Colonic mucosa (tissue), 4 donors: ENCODE measurements at regions not wholly inside any gene's neighbourhood (a gene's known extent, or its start where the extent isn't known, plus 50 kb on each side); places are given as distances from the start of the nearest gene placed in this dataset.

Experiments
- DNase-seq: peaks from one replicate; pipeline ENCODE4 v3.0.0-alpha.2; 2020
- H3K27ac ChIP-seq: fragments of 200-600 bp; one replicate; pipeline ENCODE4 v1.8.0; 2021
- H3K27me3 ChIP-seq: fragments of 200-600 bp; one replicate; pipeline ENCODE4 v1.8.0; 2021
- H3K36me3 ChIP-seq: fragments of 200-600 bp; one replicate; pipeline ENCODE4 v1.8.0; 2021
- H3K4me1 ChIP-seq: fragments of 200-600 bp; one replicate; pipeline ENCODE4 v1.8.0; 2021; ENCODE audit warnings: mild to moderate bottlenecking
- H3K4me3 ChIP-seq: fragments of 200-600 bp; one replicate; pipeline ENCODE4 v1.8.0; 2021
- H3K9ac ChIP-seq, 2 donors: one replicate each; pipeline ENCODE4 v1.7.0; 2013; ENCODE audit warnings: control low read depth in 2 of 2, low read depth in 2 of 2, low read length in 2 of 2
- H3K9me3 ChIP-seq: fragments of 200-600 bp; one replicate; pipeline ENCODE4 v1.8.0; 2021
- intact Hi-C: fragments of 100-400 bp; cut with DNase I; formaldehyde crosslinking; loops from one replicate; pipeline ENCODE4 v1.14.1; 2022
- TF ChIP-seq, protein P1 (sequence below): fragments of 200-600 bp; IDR thresholded peaks from one replicate; pipeline ENCODE4 v1.8.0; 2022; ENCODE audit warnings: antibody characterized with exemption, mild to moderate bottlenecking
- donor health status: healthy.
- donor health status: DM: no; HTN: no; CAD: no.
- donor health status: DM: no; HTN: no; CAD: no.

DNA sequence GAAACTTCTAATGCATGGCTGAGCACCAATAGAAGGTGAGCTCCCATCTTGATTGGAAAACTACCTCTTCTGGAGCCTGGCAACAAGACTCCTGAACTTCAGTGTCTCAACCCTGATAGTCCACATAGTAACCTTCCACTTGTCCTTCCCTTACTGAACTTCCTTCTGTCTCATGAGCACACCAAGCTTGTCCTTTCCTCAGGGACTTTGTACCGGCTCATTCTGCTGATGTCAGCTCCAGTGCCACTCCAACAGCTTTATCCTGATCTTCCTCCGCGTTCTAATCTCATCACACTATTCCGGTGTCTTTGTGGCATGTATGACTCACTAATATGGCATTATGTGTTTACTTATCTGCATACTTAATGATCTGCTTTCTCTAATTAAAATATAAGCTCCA is 862.0 kb upstream of the ID2 start:
- H3K4me3 ChIP-seq: no peak overlapping the region
- intact Hi-C loops: no loop called here
- H3K9me3 ChIP-seq: no peaks in the 10 kb centered on the region
- H3K9ac ChIP-seq: no peak overlapping the region
- no peaks in the 10 kb centered on the region for H3K4me1 ChIP-seq
- no peak overlapping the region for H3K27ac ChIP-seq
- no peak for DNase-seq
- H3K36me3 ChIP-seq: no peaks in the 10 kb centered on the region
- no peaks in the 10 kb centered on the region for H3K27me3 ChIP-seq
- TF ChIP-seq, protein P1, sequence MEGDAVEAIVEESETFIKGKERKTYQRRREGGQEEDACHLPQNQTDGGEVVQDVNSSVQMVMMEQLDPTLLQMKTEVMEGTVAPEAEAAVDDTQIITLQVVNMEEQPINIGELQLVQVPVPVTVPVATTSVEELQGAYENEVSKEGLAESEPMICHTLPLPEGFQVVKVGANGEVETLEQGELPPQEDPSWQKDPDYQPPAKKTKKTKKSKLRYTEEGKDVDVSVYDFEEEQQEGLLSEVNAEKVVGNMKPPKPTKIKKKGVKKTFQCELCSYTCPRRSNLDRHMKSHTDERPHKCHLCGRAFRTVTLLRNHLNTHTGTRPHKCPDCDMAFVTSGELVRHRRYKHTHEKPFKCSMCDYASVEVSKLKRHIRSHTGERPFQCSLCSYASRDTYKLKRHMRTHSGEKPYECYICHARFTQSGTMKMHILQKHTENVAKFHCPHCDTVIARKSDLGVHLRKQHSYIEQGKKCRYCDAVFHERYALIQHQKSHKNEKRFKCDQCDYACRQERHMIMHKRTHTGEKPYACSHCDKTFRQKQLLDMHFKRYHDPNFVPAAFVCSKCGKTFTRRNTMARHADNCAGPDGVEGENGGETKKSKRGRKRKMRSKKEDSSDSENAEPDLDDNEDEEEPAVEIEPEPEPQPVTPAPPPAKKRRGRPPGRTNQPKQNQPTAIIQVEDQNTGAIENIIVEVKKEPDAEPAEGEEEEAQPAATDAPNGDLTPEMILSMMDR: no peak

DNA sequence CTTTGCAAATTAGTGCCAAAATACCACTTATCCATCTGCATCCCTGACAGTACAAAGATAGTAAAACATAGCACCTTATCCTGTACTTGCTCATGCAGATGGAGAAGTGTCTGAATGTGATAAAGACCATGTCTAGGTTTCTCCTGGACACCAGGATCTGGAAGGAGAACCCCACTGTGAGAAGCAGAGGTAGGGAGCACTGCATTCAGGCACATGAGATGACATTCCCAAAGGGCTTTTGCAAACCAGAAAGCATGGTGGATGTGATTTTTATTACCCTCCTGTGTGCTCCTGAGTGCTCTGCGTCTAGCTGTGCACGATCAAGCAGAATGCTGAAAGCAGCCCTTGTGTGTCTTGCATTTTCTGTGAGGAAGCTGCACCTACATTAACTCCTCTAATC is 857.6 kb upstream of the ID2 start:
- Histone ChIP-seq H3K4me1 (no peaks in the 10 kb centered on the region), H3K27me3 (no peaks in the 10 kb centered on the region), H3K9me3 (no peaks in the 10 kb centered on the region), H3K36me3 (no peaks in the 10 kb centered on the region), H3K4me3 (no peak overlapping the region), H3K27ac (no peak overlapping the region), H3K9ac (no peak overlapping the region)
- no peak for DNase-seq
- TF ChIP-seq, protein P1: no peak
- intact Hi-C loops: no loop called here

DNA sequence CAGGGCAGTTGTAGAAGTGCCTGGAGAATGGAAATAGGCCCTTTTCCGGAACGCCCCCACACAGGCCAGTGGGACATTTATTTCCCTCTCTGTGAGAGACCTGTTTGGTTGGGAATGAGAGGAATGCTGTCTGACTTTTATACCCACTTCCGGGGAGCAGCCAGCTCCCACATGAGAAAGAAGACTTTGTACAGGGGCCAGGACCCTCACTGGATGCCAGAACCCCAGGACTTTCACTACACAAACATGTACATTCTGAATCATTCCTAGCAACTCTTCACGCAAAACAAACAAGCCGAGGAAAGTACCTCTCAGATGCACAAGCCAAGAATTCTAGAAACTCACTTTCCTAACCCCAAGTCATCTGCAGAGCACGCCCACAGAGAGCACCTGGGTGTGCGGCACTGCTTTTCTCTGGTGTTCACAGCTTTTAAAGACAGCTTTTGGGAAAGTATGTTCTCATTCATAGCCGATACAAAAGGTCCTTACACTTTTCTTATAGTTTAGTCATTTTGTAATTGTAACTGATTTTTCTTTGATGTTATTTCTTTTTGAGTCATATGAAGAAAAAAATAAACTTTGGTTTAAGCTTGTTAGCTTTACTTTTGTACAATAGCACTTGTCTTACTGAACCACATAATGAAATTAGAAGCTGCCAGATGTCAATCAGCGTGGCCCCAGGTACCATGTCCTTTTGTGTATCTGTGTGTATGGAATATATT is 856.1 kb upstream of the ID2 start:
- no peaks in the 10 kb centered on the region for H3K9me3 ChIP-seq
- no peaks in the 10 kb centered on the region for H3K4me1 ChIP-seq
- no peak overlapping the region for H3K9ac ChIP-seq
- intact Hi-C loops: no loop called here
- H3K27ac ChIP-seq: no peak overlapping the region
- H3K27me3 ChIP-seq: no peaks in the 10 kb centered on the region
- DNase-seq: no peak
- TF ChIP-seq, protein P1: no peak
- no peaks in the 10 kb centered on the region for H3K36me3 ChIP-seq
- no peak overlapping the region for H3K4me3 ChIP-seq

DNA sequence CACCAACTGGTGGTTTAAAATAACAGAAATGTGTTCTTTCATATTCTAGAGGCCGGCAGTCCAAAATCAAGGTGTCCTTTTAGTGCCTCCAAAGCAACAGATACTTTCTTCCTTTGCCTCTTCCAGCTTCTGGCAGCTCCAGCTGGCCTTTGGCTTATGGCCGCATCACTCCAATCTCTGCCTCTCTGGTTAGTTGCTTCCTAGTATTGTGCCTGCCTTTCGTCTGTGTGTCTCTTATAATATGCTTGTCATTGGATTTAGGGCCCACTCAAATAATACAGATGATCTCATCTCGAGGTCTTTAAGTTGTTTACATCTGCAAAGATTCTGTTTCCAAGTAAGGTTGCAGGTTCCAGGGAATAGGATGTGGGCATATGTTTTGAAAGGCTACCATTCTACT is 855.2 kb upstream of the ID2 start:
- TF ChIP-seq, protein P1: no peak
- H3K9me3 ChIP-seq: no peaks in the 10 kb centered on the region
- H3K27ac ChIP-seq: no peak overlapping the region
- H3K27me3 ChIP-seq: no peaks in the 10 kb centered on the region
- DNase-seq: no peak
- no peaks in the 10 kb centered on the region for H3K36me3 ChIP-seq
- no peaks in the 10 kb centered on the region for H3K4me1 ChIP-seq
- H3K4me3 ChIP-seq: no peak overlapping the region
- no peak overlapping the region for H3K9ac ChIP-seq
- intact Hi-C loops: no loop called here

DNA sequence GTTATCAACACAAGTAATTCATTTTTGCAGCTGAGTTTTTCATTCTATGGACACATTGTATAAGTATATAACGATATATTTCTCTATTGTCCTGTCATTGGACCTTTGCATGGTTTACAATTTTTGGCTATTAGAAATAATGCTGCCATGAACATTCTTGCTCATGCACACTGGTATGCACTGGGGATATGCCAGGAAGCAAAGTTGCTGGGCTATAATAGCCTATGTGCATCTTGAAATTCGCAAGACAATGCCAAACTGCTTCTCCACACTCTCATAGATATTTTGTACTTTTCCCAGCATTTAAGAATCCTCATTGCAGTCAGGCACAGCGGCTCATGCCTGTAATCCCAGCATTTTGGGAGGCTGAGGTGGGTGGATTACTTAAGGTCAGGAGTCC is 852.6 kb upstream of the ID2 start:
- no peaks in the 10 kb centered on the region for H3K27me3 ChIP-seq
- H3K9ac ChIP-seq: no peak overlapping the region
- intact Hi-C loops: no loop called here
- no peaks in the 10 kb centered on the region for H3K9me3 ChIP-seq
- H3K4me3 ChIP-seq: no peak overlapping the region
- no peak for DNase-seq
- no peaks in the 10 kb centered on the region for H3K4me1 ChIP-seq
- TF ChIP-seq, protein P1: no peak
- no peak overlapping the region for H3K27ac ChIP-seq
- H3K36me3 ChIP-seq: no peaks in the 10 kb centered on the region
